GM12878 (cell line): ENCODE measurements at regions not wholly inside any gene's neighbourhood (a gene's known extent, or its start where the extent isn't known, plus 50 kb on each side); places are given as distances from the start of the nearest gene placed in this dataset.

ENCODE experiments used
- ATAC-seq: fragments of 200-7000 bp; cut with Tn5 transposase; 3 replicates; pipeline ENCODE4 v1.9.1; 2020; ENCODE audit warnings: mild to moderate bottlenecking, moderate library complexity
- BruUV-seq: library from RNA; stranded (reverse); fragments of 400-500 nt; replicated peaks from 2 replicates; lab custom pipeline; 2021; lab: Mats Ljungman, UMichigan
- CTCF ChIA-PET: fragments of 300-600 bp; sonication (Branson Sonifier 250); formaldehyde crosslinking; extraction: SDS; loops from one replicate; lab custom pipeline; 2021; ENCODE audit warnings: inconsistent platforms; lab: Yijun Ruan, JAX
- POLR2A ChIA-PET: fragments of 350-600 bp; formaldehyde crosslinking; extraction: SDS; loops from one replicate; lab custom pipeline; 2021; ENCODE audit warnings: inconsistent platforms; lab: Charles Lee
- RAD21 ChIA-PET: fragments of 300-600 bp; sonication (Branson Sonifier 250); formaldehyde crosslinking; loops from one replicate; lab custom pipeline; 2023; ENCODE audit warnings: antibody characterized with exemption; ENCODE audit not compliant: unreplicated experiment; lab: Charles Lee
- SMC1A ChIA-PET: fragments of 300-600 bp; sonication (Branson Sonifier 250); formaldehyde crosslinking; loops from one replicate; lab custom pipeline; 2023; ENCODE audit not compliant: unreplicated experiment, uncharacterized antibody; lab: Charles Lee
- DNase-seq: peaks from one replicate; pipeline ENCODE4 v3.0.0-alpha.2; 2011; ENCODE audit warnings: low read depth, low spot score
- FAIRE-seq: peaks from 3 replicates; lab custom pipeline; 2011; peaks lifted over from hg19 to GRCh38; lab: Jason Lieb, UNC
- H2AFZ ChIP-seq: 2 replicates; pipeline ENCODE4 v1.6.0; 2011; ENCODE audit warnings: low read depth, low read length, control low read depth; ENCODE audit not compliant: control insufficient read depth
- H3K27ac ChIP-seq: 2 replicates; pipeline ENCODE4 v1.5.1; 2011; ENCODE audit warnings: control low read depth; ENCODE audit not compliant: control insufficient read depth, insufficient read depth
- H3K27me3 ChIP-seq, 2 experiments: replicated peaks in 1 of 2; 2 replicates each; pipeline versions ENCODE4 v1.6.0 to v1.6.1; 2011; ENCODE audit warnings: low read length in 1 of 2; ENCODE audit not compliant: control insufficient read depth in 2 of 2, insufficient read depth in 2 of 2
- H3K36me3 ChIP-seq, 2 experiments: 2 replicates each; pipeline ENCODE4 v1.5.1; 2011; ENCODE audit warnings: low read length in 1 of 2; ENCODE audit not compliant: control insufficient read depth in 2 of 2, insufficient read depth in 2 of 2
- H3K4me1 ChIP-seq: 2 replicates; pipeline ENCODE4 v1.6.1; 2011; ENCODE audit warnings: mild to moderate bottlenecking, low read length, moderate library complexity, mixed read lengths; ENCODE audit not compliant: control insufficient read depth, insufficient read depth
- H3K4me2 ChIP-seq: 2 replicates; pipeline ENCODE4 v1.6.0; 2011; ENCODE audit warnings: control low read depth; ENCODE audit not compliant: control insufficient read depth, insufficient read depth
- H3K4me3 ChIP-seq: fragments of 200-600 bp; sonication (generic); 2 replicates; pipeline ENCODE4 v1.5.1; 2016
- H3K79me2 ChIP-seq: 2 replicates; pipeline ENCODE4 v1.6.0; 2011; ENCODE audit warnings: low read length; ENCODE audit not compliant: control insufficient read depth, insufficient read depth
- H3K9ac ChIP-seq: 2 replicates; pipeline ENCODE4 v1.8.0; 2011; ENCODE audit warnings: low read length, control low read depth, mixed read lengths; ENCODE audit not compliant: control insufficient read depth, insufficient read depth
- H3K9me3 ChIP-seq: replicated peaks from 3 replicates; pipeline ENCODE4 v1.5.1; 2011; ENCODE audit warnings: mild to moderate bottlenecking, low read length; ENCODE audit not compliant: control insufficient read depth, insufficient read depth
- H4K20me1 ChIP-seq: 2 replicates; pipeline ENCODE4 v1.6.0; 2011; ENCODE audit not compliant: control insufficient read depth, insufficient read depth
- CHD4 ChIP-seq: fragments of 200-600 bp; sonication (generic); IDR thresholded peaks from 2 replicates; pipeline ENCODE4 v1.6.1; 2016; ENCODE audit warnings: mild to moderate bottlenecking
- JUND ChIP-seq: IDR thresholded peaks from 2 replicates; pipeline ENCODE4 v1.6.1; 2012; ENCODE audit warnings: low read depth, mild to moderate bottlenecking, low read length, improper control_type of control experiment, moderate library complexity
- KDM1A ChIP-seq: fragments of 200-600 bp; sonication (generic); IDR thresholded peaks from 2 replicates; pipeline ENCODE4 v1.6.1; 2016; ENCODE audit warnings: borderline replicate concordance
- KLF5 ChIP-seq: fragments of 450-650 bp; IDR thresholded peaks from 2 replicates; pipeline ENCODE4 v1.6.1; 2014; ENCODE audit warnings: mild to moderate bottlenecking; ENCODE audit not compliant: partially characterized antibody
- MYB ChIP-seq: fragments of 150-350 bp; IDR thresholded peaks from 2 replicates; pipeline ENCODE4 v1.6.1; 2014; ENCODE audit warnings: mild to moderate bottlenecking, low read depth, low read length, borderline replicate concordance
- POLR2AphosphoS2 ChIP-seq: IDR thresholded peaks from 2 replicates; pipeline ENCODE4 v1.6.1; 2011; ENCODE audit warnings: low read depth, mild to moderate bottlenecking, low read length, improper control_type of control experiment, moderate library complexity
- YBX1 ChIP-seq: fragments of 450-650 bp; IDR thresholded peaks from 2 replicates; pipeline ENCODE4 v1.6.1; 2016; ENCODE audit warnings: antibody characterized with exemption
- WGBS: methylation state at CpG from one replicate; pipeline ENCODE4 v1.1.6; 2016; ENCODE audit warnings: low lambda C conversion rate; ENCODE audit not compliant: insufficient replicate concordance, insufficient coverage; ENCODE audit errors: missing lambda C conversion rate; 5-methylcytosine and 5-hydroxymethylcytosine counted together
- in situ Hi-C: fragments of 300-500 bp; cut with MboI; formaldehyde crosslinking; loops from 9 replicates; pipeline ENCODE4 v1.14.3; 2018; ENCODE audit warnings: mixed read lengths
- intact Hi-C: fragments of 100-400 bp; cut with micrococcal nuclease; formaldehyde crosslinking; loops from one replicate; pipeline ENCODE4 v1.14.2; 2022; ENCODE audit not compliant: unreplicated experiment
- TF ChIP-seq, protein P1 (sequence below): IDR thresholded peaks from 2 replicates; pipeline ENCODE4 v1.6.1; 2012; ENCODE audit warnings: mild to moderate bottlenecking, low read depth, low read length
- TF ChIP-seq, protein P2 (sequence below): fragments of 450-650 bp; IDR thresholded peaks from 2 replicates; pipeline ENCODE4 v1.6.1; 2016; ENCODE audit warnings: mild to moderate bottlenecking
- TF ChIP-seq, protein P3 (sequence below): fragments of 450-650 bp; IDR thresholded peaks from 2 replicates; pipeline ENCODE4 v1.6.1; 2017; ENCODE audit warnings: mild to moderate bottlenecking, low read depth, inconsistent platforms; ENCODE audit not compliant: poor library complexity, severe bottlenecking
- TF ChIP-seq, protein P4 (sequence below): fragments of 450-650 bp; formaldehyde crosslinking; IDR thresholded peaks from 2 replicates; pipeline ENCODE4 v1.5.0; 2022; ENCODE audit warnings: mild to moderate bottlenecking, missing genetic modification characterization
- TF ChIP-seq, protein P5 (sequence below): IDR thresholded peaks from 2 replicates; pipeline ENCODE4 v1.6.1; 2012; ENCODE audit warnings: low read depth, low read length, improper control_type of control experiment

DNA sequence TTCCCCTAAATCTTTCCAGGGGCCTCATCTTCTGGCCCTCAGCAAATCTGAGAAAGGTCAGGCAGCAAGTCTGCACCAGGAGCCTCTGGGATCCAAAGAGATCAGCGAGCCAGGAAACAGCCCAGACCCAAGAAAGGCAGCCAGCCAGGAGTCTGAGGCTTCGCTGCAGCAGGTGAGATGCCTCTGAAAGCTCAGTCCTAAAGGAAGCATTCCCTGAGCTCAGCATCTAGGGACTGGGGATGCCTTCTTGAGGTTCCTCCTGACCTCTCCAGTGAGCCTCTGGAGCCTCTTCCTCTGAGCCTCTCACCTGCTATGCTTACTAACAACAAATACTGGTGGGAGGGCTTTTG, 118.8 kb upstream of the MAFB start:
- intact Hi-C loops, result no loop called here
- no peak for TF ChIP-seq KDM1A
- TF ChIP-seq, protein P1, sequence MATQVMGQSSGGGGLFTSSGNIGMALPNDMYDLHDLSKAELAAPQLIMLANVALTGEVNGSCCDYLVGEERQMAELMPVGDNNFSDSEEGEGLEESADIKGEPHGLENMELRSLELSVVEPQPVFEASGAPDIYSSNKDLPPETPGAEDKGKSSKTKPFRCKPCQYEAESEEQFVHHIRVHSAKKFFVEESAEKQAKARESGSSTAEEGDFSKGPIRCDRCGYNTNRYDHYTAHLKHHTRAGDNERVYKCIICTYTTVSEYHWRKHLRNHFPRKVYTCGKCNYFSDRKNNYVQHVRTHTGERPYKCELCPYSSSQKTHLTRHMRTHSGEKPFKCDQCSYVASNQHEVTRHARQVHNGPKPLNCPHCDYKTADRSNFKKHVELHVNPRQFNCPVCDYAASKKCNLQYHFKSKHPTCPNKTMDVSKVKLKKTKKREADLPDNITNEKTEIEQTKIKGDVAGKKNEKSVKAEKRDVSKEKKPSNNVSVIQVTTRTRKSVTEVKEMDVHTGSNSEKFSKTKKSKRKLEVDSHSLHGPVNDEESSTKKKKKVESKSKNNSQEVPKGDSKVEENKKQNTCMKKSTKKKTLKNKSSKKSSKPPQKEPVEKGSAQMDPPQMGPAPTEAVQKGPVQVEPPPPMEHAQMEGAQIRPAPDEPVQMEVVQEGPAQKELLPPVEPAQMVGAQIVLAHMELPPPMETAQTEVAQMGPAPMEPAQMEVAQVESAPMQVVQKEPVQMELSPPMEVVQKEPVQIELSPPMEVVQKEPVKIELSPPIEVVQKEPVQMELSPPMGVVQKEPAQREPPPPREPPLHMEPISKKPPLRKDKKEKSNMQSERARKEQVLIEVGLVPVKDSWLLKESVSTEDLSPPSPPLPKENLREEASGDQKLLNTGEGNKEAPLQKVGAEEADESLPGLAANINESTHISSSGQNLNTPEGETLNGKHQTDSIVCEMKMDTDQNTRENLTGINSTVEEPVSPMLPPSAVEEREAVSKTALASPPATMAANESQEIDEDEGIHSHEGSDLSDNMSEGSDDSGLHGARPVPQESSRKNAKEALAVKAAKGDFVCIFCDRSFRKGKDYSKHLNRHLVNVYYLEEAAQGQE, result no peak
- no peak for TF ChIP-seq YBX1
- TF ChIP-seq KLF5, result no peak
- no peak for TF ChIP-seq MYB
- TF ChIP-seq, protein P2, sequence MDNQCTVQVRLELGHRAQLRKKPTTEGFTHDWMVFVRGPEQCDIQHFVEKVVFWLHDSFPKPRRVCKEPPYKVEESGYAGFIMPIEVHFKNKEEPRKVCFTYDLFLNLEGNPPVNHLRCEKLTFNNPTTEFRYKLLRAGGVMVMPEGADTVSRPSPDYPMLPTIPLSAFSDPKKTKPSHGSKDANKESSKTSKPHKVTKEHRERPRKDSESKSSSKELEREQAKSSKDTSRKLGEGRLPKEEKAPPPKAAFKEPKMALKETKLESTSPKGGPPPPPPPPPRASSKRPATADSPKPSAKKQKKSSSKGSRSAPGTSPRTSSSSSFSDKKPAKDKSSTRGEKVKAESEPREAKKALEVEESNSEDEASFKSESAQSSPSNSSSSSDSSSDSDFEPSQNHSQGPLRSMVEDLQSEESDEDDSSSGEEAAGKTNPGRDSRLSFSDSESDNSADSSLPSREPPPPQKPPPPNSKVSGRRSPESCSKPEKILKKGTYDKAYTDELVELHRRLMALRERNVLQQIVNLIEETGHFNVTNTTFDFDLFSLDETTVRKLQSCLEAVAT, result no peak
- TF ChIP-seq, protein P3, sequence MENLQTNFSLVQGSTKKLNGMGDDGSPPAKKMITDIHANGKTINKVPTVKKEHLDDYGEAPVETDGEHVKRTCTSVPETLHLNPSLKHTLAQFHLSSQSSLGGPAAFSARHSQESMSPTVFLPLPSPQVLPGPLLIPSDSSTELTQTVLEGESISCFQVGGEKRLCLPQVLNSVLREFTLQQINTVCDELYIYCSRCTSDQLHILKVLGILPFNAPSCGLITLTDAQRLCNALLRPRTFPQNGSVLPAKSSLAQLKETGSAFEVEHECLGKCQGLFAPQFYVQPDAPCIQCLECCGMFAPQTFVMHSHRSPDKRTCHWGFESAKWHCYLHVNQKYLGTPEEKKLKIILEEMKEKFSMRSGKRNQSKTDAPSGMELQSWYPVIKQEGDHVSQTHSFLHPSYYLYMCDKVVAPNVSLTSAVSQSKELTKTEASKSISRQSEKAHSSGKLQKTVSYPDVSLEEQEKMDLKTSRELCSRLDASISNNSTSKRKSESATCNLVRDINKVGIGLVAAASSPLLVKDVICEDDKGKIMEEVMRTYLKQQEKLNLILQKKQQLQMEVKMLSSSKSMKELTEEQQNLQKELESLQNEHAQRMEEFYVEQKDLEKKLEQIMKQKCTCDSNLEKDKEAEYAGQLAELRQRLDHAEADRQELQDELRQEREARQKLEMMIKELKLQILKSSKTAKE, result no peak
- TF ChIP-seq, protein P4, sequence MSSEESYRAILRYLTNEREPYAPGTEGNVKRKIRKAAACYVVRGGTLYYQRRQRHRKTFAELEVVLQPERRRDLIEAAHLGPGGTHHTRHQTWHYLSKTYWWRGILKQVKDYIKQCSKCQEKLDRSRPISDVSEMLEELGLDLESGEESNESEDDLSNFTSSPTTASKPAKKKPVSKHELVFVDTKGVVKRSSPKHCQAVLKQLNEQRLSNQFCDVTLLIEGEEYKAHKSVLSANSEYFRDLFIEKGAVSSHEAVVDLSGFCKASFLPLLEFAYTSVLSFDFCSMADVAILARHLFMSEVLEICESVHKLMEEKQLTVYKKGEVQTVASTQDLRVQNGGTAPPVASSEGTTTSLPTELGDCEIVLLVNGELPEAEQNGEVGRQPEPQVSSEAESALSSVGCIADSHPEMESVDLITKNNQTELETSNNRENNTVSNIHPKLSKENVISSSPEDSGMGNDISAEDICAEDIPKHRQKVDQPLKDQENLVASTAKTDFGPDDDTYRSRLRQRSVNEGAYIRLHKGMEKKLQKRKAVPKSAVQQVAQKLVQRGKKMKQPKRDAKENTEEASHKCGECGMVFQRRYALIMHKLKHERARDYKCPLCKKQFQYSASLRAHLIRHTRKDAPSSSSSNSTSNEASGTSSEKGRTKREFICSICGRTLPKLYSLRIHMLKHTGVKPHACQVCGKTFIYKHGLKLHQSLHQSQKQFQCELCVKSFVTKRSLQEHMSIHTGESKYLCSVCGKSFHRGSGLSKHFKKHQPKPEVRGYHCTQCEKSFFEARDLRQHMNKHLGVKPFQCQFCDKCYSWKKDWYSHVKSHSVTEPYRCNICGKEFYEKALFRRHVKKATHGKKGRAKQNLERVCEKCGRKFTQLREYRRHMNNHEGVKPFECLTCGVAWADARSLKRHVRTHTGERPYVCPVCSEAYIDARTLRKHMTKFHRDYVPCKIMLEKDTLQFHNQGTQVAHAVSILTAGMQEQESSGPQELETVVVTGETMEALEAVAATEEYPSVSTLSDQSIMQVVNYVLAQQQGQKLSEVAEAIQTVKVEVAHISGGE (CRISPR knock-in tag), result no peak
- TF ChIP-seq JUND, result no peak
- TF ChIP-seq CHD4, result no peak
- TF ChIP-seq POLR2AphosphoS2, result no peak
- TF ChIP-seq, protein P5, sequence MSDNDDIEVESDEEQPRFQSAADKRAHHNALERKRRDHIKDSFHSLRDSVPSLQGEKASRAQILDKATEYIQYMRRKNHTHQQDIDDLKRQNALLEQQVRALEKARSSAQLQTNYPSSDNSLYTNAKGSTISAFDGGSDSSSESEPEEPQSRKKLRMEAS, result no peak

More for the DNA sequence above, 118.8 kb upstream of the MAFB start:
- DNase-seq (no peak), FAIRE-seq (no peak), ATAC-seq (no peak)
- H3K27ac ChIP-seq, result no peak overlapping the region
- in situ Hi-C loops, result no loop called here
- no peaks in the 10 kb centered on the region for H3K79me2 ChIP-seq
- no peaks in the 10 kb centered on the region for H3K36me3 ChIP-seq
- H4K20me1 ChIP-seq, result no peaks in the 10 kb centered on the region
- ChIA-PET RAD21 (no interaction called here), CTCF (no interaction called here), SMC1A (no interaction called here), POLR2A (no interaction called here)
- H3K9me3 ChIP-seq, result no peaks in the 10 kb centered on the region
- H3K27me3 ChIP-seq, result peaks cover 0 to 3% of the 10 kb centered on the region in 2 experiments; a peak in 2 of 4 replicates
- H3K4me3 ChIP-seq, result no peak overlapping the region
- H2AFZ ChIP-seq, result no peak overlapping the region
- H3K9ac ChIP-seq, result no peak overlapping the region
- BruUV-seq, result no TSS peak
- 25% methylated on average over 2 of the region's 2 CpGs for WGBS
- no peak overlapping the region for H3K4me2 ChIP-seq
- no peaks in the 10 kb centered on the region for H3K4me1 ChIP-seq
